GM12892 (cell line): ENCODE measurements at regions not wholly inside any gene's neighbourhood (a gene's known extent, or its start where the extent isn't known, plus 50 kb on each side); places are given as distances from the start of the nearest gene placed in this dataset.

Source experiments
- POLR2A ChIP-seq: IDR thresholded peaks from 2 replicates; pipeline ENCODE4 v1.6.1; 2011; ENCODE audit warnings: low read depth, low read length, control low read depth
- POLR2AphosphoS5 ChIP-seq: IDR thresholded peaks from 2 replicates; pipeline ENCODE4 v1.6.1; 2011; ENCODE audit warnings: low read depth, low read length, control low read depth

DNA sequence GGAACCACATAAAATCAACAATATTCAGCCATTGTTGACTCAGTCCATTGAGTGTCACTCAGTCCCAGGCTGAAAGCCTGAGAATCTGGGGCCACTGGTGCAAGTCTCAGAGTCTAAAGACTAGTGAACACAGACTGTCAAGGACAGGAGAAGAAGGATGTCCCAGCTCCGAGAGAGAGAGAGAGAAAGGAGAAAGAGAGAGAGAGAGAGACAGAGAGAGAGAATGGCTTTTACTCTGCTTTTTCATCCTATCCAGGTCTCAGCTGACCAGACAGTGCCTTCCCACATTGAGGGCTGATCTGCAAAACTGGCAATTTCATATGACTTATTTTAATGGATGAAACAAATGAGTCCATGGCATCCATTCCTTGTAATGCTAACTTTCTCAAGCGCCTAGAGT is 984.1 kb downstream of the UQCRFS1 start:
- TF ChIP-seq POLR2A (no peak), POLR2AphosphoS5 (no peak)
